AG20443 (cell line): ENCODE measurements at regions not wholly inside any gene's neighbourhood (a gene's known extent, or its start where the extent isn't known, plus 50 kb on each side); places are given as distances from the start of the nearest gene placed in this dataset.

Experiments used
- DNase-seq: peaks from one replicate; pipeline ENCODE4 v3.0.0; 2012; ENCODE audit warnings: low spot score, mixed read lengths

DNA sequence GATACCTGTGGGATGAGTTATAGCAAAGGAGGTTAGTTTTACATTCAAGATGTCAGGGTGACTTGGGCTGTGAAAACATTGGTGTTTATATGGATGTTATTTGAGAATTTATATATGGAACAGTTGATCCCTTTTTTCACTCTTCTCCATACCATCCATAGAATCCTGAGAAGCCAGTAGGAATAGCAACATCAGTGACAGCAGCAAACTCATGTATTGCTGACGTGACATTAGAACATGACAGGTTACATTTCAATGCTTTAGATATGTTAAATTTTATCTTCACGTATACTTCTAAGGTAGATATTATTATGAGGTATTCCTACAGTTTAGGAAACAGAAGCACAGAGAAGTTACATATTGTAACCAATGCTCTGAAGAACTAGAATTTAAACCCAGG is 745.2 kb upstream of the GCFC2 start:
- no peak for DNase-seq

DNA sequence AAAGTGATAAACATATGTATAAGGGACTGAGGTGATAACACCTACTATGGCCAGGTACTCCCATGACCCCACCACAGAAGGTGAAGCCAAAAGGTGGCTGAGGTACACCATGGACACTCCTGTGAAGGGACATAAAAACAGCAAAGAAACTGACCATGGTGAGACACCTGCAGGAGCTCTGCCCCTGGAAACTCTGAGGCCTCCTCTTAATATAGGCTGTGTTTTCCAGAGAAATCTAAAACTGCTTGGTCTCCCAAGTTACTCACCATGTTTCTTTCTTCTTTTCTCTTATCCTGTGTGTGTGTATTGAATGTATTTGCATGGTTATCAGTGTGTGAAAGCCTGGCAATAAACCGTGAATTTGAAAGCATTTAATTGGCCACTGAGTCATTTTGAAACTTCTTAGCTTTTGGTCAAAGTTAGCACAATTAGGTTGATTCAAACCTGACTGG is 739.3 kb upstream of the GCFC2 start:
- DNase-seq = no peak

DNA sequence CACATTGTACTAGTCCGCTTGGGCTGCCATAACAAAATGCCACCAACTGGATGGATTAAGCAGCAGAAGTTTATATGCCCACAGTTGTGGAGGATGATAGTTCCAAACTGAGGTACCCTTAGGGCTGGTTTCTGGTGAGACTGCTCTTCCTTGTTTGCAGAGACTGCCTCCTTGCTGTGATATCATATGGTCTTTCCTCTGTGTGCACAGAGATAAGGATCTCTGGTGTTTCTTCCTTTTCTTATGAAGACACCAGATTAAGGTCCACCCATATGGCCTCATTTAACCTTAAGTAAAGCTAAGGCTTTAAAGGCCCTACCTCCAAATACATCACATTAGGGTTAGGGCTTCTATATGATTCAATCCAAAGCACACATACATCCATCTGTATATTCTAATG is 738.2 kb upstream of the GCFC2 start:
- DNase-seq = no peak

DNA sequence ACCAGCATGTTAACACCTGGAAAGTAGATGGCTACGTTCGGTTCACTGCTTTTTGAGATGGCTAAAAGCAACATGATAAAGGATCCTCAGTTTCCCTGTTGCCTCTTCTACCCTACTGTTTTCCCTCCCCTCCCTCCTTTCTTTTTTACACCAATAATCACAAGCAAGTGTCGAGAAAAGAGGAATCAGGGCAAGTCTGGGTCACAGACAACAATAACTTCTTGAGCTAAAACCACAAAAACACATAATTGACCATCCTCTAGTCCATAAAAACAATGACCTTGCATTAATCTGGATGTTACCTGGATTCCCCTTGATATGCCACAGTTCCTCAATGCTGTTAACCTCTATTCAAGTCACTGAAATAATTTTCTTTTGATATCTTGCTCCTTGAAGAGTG is 736.6 kb upstream of the GCFC2 start:
- DNase-seq = no peak

DNA sequence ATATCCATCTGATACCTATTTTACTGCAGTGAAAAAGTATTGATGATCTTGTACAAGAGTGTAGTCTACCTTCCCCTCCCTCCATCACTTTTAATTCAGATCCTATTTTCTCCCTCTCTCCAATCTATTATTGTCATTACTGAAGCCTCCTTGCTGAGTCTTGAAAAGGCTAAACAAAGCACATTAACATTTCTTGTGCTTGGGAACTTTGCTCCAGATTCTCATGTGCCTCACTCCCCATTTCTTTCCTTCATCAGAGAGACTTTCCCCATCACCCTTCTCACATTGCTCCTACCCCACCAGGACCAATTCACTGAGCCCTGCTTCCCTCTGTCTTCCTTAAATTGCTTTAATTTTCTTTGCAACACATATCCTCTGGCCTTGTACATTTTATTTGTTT is 736.2 kb upstream of the GCFC2 start:
- no peak for DNase-seq

DNA sequence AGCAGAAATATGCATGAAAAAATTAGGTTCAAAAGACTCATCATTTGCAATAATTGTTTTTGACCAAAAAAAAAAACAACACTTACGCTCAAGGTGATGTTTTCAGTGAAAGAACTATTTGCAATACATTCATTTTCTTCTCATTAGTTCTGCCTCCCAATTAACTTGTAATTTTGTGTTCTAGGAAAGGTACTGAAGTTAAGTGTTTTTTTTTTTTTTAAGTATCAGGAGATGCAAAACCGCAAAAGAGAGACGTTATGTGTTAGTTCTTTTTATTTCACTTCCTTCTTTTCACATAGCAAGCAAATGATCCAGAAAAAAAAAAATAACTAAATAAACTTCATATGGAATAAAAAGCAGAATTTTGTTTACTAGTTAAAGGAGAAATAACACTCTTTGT is 735.2 kb upstream of the GCFC2 start:
- DNase-seq = no peak

DNA sequence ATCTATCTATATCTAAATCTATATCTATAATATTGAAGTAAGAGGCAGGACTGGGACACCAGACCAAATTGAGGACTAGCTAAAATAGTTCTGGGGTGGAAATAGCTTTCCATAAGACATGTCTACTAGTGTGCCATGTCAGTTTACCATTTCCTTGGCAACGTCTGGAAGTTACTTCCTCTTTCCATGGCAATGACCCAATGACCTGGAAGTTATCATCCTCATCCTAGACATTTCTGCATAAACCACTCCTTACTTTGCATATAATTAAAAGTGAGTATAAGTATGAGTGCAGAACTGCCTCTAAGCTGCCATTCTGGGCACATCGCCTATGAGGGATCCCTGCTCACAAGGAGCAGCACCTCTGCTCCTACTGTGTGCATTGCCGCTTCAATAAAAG is 734.0 kb upstream of the GCFC2 start:
- no peak for DNase-seq

DNA sequence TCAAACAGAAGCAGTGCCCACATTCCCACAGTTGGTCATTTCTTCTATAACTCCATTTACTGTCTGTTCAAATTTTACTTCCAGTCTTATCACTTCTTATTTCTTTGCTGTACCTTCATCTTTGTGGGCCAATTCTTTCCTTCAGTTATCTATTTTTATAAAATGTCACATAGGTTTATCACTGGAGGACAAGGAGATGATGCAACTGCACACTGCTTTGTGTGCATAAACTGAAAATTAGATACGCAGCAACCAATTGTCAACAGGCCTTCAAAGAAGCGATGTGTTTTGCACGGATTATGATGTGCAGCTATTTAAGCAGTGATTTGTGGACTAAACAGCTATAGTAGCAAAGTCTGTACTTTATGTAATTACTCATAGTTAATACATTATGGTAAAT is 726.8 kb upstream of the GCFC2 start:
- no peak for DNase-seq

DNA sequence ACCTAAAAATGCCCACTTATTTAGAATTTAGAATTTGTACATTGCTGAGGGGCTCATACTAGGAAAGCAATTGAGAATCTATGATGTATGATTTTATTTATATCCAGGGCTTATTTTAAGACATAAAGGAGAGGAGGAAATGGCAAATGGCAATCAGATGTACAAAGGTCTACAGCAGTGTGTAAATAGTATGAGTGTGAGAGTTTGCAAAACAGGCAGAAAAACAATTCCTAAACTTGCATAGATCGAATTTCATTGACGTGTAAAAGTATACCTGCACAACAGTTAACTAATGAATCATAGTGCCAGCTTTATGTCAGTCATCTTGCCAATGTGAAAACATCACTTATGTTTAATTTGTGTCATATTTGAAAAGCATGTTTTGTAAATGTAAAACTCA is 718.7 kb upstream of the GCFC2 start:
- DNase-seq = no peak

DNA sequence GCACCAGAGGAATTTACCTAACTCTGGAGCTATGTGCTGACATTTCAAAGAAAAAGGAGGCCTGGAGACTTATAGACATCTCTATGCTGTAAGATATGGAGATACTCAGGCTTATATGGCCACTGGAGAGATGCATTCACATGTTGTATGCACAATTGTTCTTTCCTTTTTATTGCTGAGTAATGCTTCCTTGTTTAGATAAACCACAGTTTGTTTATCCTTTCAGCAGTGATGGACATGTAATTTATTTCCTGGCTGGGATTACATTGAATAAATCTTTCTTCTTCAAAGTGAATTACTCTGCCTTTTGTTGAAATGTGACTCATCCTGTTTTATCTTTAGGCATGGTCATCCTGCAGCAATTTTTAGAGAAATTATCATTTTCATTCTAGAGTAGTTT is 716.7 kb upstream of the GCFC2 start:
- no peak for DNase-seq

DNA sequence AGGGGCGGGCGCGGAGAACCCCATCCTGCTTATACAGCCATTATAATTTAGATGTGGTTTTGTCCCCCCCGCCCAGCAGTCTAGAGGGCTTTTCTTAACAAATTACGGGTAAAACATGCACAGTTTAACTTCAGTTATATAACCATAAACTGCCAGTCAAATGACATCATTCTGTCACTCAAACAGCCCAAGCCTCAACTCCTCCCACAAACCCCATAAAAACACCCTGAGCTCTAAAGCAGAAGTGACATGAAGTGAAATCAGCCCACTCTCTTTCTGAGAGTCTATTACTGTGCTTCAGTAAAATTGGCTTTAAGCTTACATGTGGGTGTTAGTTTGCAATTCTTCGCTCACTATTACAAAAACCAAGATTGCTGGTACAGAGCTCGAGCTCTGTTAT is 705.1 kb upstream of the GCFC2 start:
- DNase-seq = no peak

DNA sequence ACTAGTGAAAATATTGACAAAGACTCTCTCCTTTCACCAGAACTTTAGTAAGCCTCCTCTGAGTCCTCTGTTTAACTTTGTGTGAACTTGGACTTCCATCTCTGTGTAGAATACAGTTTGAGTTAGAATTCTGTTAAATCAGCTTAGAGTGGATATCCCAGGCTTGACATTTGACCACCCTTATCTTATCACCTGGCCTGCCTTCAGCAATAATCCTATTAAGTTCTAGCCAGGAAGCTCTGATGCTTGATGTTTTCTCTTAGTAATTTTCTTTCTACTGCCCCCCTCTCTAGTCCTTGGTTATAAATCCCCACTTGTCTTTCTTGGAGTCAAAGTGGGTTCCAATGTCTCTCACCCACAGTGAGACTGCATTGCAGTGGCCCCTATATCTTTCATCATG is 702.7 kb upstream of the GCFC2 start:
- DNase-seq = no peak

DNA sequence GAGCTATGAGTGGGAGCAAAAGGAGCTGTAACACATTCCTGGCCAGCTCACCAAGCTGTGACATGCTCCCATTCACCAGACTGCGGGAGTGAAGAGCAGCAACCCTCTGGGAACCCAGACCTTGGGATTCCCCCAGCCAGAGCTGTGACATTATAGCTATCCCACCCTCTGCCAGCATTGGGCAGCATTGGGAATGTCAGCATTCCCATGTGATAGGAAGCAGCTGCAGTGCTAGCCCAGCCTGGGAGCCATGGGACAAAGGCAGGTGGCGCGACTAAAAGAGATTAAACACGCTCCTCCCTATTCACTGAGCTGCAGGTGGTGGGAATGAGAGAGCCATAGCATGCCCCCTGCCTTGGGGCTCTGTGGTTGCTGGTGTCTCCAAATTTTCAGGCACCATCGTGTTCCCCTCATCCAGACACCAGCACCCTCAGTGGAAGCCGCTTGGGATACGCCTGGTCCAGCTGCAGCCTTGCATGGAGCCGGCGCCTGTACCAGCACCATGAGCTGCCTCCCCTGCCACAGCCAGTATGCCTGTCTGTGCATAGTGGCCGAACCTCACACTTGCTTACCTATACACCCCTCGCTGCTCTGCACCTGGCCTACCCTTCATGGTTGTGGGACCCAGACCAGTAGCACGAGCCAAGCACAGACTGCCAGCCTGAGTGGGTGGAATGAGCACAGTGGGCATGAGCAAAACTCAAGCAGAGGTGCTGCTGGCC is 695.6 kb upstream of the GCFC2 start:
- no peak for DNase-seq

DNA sequence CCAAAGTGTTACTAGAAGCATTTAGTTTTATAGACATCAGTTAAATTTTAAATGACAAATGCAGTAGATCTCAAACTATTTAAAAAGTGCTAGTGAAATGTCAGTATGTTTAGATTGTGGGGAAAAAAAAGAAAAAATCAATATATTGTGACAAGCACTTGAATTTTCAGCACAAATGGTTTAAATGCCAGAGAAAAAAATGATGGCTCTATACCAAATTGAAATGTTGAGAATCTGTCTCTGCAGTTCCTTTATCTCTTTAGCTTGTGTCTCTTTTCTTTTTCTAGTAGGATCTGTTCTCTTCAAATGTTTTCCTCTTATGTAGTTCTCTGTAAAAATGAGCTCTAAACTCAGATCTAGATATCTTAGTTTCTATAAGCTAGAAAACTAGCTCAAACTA is 682.6 kb upstream of the GCFC2 start:
- no peak for DNase-seq

DNA sequence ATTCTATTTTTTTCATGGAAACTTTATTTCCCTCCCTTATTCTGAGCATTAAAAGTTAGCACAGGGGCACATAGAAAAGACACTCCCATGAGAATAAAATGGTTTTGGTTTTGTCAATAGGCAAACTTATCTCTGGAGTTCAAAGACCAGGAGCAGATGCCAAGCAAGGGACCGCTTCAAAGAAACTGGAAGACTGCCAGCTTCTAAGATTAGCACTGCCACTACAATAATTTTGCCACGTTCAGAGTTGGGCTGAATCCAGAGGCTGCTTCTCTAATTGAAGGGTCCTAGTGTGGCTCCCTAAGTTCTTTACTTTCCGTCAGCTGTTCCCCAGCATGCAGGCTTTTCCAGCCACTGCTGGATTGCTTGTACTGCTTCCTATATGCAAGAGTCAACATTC is 681.0 kb upstream of the GCFC2 start:
- no peak for DNase-seq

DNA sequence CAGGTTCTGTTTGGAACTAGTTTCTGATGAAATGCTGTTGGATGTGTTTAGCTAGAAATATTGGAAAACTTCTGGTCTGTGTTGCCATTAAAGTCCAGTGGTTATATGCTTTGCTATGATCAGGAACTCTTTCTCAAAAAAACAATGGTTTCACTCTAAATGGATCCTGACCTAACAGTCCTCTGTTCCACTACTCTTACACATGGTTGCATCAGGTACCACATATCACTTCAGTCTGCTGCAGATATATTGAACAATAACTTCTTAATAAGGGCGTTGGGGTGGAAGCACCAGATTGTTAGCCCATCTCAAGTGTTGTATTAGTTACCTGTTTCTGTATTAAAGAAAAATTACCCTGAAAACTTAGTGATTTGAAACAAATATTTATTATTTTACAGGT is 676.6 kb upstream of the GCFC2 start:
- no peak for DNase-seq

DNA sequence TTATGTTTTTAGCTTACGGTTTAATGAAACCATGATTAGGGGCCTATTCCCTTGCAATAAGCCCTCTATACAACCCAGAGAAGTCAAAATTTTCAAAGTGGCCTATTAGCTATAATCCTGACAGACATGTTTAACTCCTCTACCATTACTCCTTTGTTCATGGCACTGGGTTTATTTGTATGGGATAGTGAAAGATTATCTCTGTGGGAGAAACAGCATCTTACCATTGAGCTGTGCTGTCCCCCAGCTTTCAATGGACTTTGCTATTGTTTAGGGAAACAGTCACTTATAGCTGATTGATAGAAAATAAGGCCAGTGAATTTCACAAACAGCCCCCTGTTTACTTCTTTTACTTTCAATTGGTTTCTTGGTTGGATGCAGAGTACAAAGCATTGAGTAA is 675.2 kb upstream of the GCFC2 start:
- no peak for DNase-seq

DNA sequence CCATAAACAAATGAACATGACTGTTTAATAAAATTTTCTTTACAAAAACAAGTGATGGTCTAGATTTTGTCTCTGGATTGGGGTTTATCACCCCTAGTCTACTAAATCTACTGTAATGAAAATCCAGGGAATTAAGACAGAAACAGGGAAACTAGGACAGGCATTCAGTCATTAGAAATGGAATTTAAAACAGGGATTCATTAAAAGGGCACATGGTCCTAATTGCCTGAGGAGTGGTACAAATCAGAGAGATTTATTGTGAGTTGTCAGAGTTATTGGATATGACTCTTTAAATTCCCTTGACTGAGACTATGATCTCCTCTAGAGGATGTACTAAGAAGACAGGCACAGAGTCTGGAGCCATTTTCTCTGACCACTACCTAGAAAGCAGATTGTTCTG is 670.9 kb upstream of the GCFC2 start:
- DNase-seq = no peak

DNA sequence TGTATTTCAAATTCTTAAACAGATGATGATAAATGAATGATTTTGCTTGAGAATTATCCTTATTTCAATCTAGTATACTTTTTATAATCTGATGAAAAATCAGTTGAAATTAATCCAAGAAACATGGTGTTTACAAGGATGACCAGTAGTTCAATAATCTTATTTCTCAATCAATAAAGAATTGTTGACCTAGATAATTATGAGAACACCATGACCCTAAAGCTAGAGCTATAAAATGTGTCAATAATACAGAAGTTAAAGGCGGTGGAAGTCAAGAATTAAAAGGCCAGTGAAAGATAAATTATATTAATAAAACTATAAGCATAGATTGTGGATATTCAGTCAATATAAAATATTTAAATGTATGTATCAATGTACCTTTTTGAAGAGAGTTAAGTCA is 667.4 kb upstream of the GCFC2 start:
- DNase-seq = no peak

DNA sequence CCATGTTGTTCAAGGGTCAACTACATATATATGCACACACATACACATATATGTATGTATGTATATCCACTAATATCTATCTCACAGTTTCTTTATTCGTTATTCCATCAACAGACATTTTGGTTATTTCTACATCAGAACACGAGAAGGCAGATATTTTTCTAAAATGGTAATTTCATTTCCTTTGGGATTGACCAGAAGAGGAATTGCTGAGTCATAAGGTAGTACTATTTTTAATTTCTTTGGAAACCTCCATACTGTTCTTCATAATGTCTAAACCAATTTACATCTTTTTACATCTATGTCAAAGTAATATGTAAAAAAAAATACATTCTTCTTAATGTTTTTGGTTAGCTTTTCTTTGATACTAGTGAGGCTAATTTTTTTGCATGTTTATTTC is 630.7 kb upstream of the GCFC2 start:
- DNase-seq = no peak

DNA sequence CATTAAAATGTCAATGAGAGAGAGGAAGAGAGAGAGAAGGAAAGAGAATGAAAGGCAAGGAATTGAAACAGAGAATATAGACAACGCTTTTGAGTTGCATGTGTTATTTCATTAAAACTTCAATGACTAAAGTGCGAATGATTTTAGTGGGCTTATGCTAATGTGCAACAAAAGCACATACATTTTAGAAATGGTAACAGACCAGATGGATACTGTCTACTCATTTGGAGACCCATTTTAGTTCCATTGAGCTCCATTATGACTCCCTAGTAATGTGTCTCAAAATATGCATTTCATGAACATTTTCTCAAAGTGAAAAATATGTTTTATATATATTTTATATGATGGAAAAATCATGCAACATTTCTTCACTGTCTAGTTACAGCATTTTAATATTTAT is 622.2 kb upstream of the GCFC2 start:
- no peak for DNase-seq

DNA sequence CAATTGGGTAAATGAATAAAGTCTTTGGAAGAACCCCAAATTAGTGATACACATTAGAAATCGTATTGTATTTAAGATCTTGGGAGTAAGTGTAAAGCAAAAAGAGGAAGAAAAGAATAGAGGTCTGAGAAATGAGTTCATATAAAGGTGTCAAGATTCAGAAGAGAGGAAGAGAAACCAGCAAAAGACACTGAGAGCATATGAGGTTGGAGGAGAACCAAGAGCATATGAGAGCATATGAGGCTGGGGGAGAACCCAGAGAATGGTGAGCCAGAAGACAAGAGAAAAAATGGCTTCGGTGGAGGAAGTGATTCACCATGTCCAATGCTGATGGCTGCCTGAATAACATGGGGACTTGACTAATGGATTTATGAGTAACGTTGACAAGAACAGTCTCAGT is 620.1 kb upstream of the GCFC2 start:
- DNase-seq = no peak

DNA sequence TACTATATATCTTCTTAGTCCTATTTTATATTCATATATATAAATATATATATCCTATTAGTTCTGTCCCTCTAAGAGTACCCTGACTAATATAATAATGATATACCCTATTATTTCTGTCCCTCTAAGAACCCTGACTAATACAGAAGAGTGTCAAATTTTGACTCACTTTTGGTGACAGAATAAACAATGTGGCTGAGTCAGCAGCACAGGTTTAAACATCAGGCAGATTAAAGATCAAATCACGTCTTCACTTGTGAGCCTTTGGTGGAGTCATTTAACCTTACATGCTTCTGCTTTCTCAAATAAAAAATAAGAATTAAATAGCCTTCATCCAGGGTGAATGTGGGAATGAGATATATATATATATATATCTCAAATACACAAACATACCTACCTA is 615.9 kb upstream of the GCFC2 start:
- DNase-seq = no peak

DNA sequence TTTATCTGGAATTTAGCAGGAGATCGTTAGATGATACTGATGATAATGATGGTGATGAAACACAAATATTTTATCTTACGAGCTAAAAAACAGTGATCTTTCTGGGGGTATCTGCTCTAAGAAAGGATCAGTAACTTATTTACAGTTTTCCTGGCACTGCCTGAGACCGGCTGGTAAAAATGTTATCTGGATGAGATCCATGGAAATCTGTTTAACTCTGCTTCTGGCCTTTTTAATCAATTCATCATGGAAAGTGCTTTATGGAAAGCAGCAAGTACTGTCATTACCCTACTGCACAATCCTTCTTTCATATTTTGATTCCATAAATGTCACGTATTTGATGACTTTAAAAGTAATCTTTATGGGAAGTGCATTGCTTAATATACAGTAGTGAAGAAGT is 612.7 kb upstream of the GCFC2 start:
- DNase-seq = no peak

DNA sequence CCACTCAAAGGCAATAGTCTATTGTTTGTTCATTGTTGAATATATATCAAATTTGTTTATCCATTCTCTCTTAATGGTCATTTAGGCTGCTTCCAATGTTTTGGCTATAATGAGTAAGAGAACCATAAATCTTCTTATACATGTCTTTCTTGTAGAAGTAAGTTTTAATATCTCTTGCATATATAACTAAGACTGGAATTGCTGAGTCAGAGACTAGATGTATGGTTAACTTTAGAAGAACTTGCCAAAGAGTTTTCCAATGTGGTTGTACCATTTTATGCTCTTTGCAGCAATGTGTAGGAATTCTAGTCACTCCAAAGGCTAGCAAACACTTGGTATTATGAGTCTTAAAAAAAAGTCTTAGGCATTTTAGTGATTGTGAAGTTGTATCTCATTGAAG is 610.0 kb upstream of the GCFC2 start:
- no peak for DNase-seq
